GM10248 (cell line): ENCODE measurements at regions not wholly inside any gene's neighbourhood (a gene's known extent, or its start where the extent isn't known, plus 50 kb on each side); places are given as distances from the start of the nearest gene placed in this dataset.

Experiments
- CTCF ChIA-PET: fragments of 300-600 bp; sonication (Branson Sonifier 250); formaldehyde crosslinking; extraction: SDS; loops from one replicate; lab custom pipeline; 2021; ENCODE audit warnings: antibody characterized with exemption; lab: Yijun Ruan, JAX
- POLR2A ChIA-PET: fragments of 350-650 bp; sonication (Branson Sonifier 250); formaldehyde crosslinking; extraction: SDS; loops from one replicate; lab custom pipeline; 2020; ENCODE audit warnings: antibody characterized with exemption; lab: Yijun Ruan, JAX
- DNase-seq: peaks from one replicate; pipeline ENCODE4 v3.0.0; 2012; ENCODE audit errors: extremely low spot score
- CTCF ChIP-seq: IDR thresholded peaks from 2 replicates; pipeline ENCODE4 v1.5.1; 2012; ENCODE audit warnings: mild to moderate bottlenecking, low read depth; ENCODE audit errors: extremely low read depth, missing control alignments, control extremely low read depth

DNA sequence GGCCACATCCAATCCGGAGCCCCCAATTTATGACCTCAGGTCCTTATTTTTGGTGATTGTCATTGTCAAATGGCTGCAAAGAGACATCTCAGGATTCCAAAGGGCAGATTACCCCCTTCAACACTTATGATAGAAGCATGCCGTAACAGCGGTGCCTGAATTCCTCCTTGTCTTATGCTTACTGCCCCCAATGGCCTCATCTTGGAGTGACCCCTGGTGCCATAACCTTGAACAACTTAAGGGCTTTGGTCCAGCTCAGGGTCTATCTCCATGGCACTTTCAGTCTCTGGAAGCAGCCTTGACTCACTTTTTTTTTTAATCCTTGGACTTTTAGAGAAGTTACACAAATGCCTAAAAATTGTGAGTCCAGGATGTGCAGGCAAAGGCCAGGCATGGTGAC is 171.6 kb upstream of the ZNF507 start:
- CTCF ChIA-PET: no interaction called here
- POLR2A ChIA-PET: no interaction called here
- no peak for TF ChIP-seq CTCF
- no peak for DNase-seq

GRCh38 chr19:32174386-32175113 is 170.9 kb upstream of the ZNF507 start:
- ChIA-PET CTCF (no interaction called here), POLR2A (no interaction called here)
- no peak for DNase-seq
- TF ChIP-seq CTCF: no peak

GRCh38 chr19:32176591-32176990 is 168.8 kb upstream of the ZNF507 start:
- TF ChIP-seq CTCF: no peak
- DNase-seq: no peak
- ChIA-PET CTCF (no interaction called here), POLR2A (no interaction called here)

GRCh38 chr19:32177686-32178085 is 167.7 kb upstream of the ZNF507 start:
- ChIA-PET POLR2A (no interaction called here), CTCF (no interaction called here)
- DNase-seq: no peak
- TF ChIP-seq CTCF: no peak

- no peak for TF ChIP-seq CTCF
- CTCF ChIA-PET: no interaction called here
- POLR2A ChIA-PET: no interaction called here
- no peak for DNase-seq
Observed at GRCh38 chr19:32178401-32178800, 167.0 kb upstream of the ZNF507 start.

- POLR2A ChIA-PET: no interaction called here
- TF ChIP-seq CTCF: no peak
- no peak for DNase-seq
- CTCF ChIA-PET: no interaction called here
Observed at GRCh38 chr19:32178956-32179355, 166.5 kb upstream of the ZNF507 start.
